ENCODE measurements at regions not wholly inside any gene's neighbourhood (a gene's known extent, or its start where the extent isn't known, plus 50 kb on each side); places are given as distances from the start of the nearest gene placed in this dataset.

GRCh38 chr7:68718097-68718551, 880.2 kb upstream of the AUTS2 start:
- TF ChIP-seq NANOG (IDR thresholded peaks at IDR 0.05; ENCODE audit: insufficient read depth, low read depth, low read length, poor library complexity, severe bottlenecking) (no peak), POLR2A (IDR thresholded peaks at IDR 0.05; ENCODE audit: control extremely low read depth in 1 of 2, low read depth in 2 of 2, low read length in 2 of 2) (no peak), EP300 (IDR thresholded peaks at IDR 0.05; ENCODE audit: borderline replicate concordance in 1 of 2, low read depth in 2 of 2, low read length in 2 of 2) (no peak), SP4 (IDR thresholded peaks at IDR 0.05; ENCODE audit: low read length) (no peak), CTCF (IDR thresholded peaks at IDR 0.05; ENCODE audit: control extremely low read depth in 1 of 3, insufficient read depth in 1 of 3, low read depth in 1 of 3, low read length in 3 of 3) (no peak), RFX5 (IDR thresholded peaks at IDR 0.05; ENCODE audit: borderline replicate concordance, low read depth, low read length) (no peak), EZH2 (IDR thresholded peaks at IDR 0.05; ENCODE audit: low read depth, low read length, severe bottlenecking) (no peak), EGR1 (IDR thresholded peaks at IDR 0.05; ENCODE audit: borderline replicate concordance, low read depth, low read length) (no peak), ATF3 (IDR thresholded peaks at IDR 0.05; ENCODE audit: insufficient read depth, low read depth, low read length) (no peak), SP1 (IDR thresholded peaks at IDR 0.05; ENCODE audit: low read depth, low read length) (no peak), FOSL1 (IDR thresholded peaks at IDR 0.05; ENCODE audit: insufficient read depth, low read depth, low read length) (no peak)

Measured in H1 (cell line).